Liver (tissue), 8 donors: ENCODE measurements at regions not wholly inside any gene's neighbourhood (a gene's known extent, or its start where the extent isn't known, plus 50 kb on each side); places are given as distances from the start of the nearest gene placed in this dataset.

Experiments used
- DNase-seq: peaks from one replicate; pipeline ENCODE4 v3.0.0-alpha.2; 2017; ENCODE audit warnings: low spot score
- H3K27ac ChIP-seq, 2 donors: one replicate each; pipeline ENCODE4 v1.7.0; 2013; ENCODE audit warnings: inconsistent platforms in 2 of 2, low read length in 2 of 2, control low read depth in 1 of 2, low read depth in 1 of 2, mild to moderate bottlenecking in 1 of 2
- H3K27me3 ChIP-seq, 4 donors: one replicate each; pipeline versions ENCODE4 v1.6.1 to v1.7.0; 2013; ENCODE audit warnings: low read length in 3 of 4, inconsistent platforms in 1 of 4, mild to moderate bottlenecking in 1 of 4, moderate library complexity in 1 of 4; ENCODE audit not compliant: control insufficient read depth in 4 of 4, insufficient read depth in 4 of 4
- H3K36me3 ChIP-seq, 4 donors: one replicate each; pipeline versions ENCODE4 v1.6.1 to v1.7.0; 2013; ENCODE audit warnings: low read length in 3 of 4, mild to moderate bottlenecking in 3 of 4, low read depth in 1 of 4, moderate library complexity in 1 of 4; ENCODE audit not compliant: control insufficient read depth in 4 of 4, insufficient read depth in 3 of 4
- H3K4me1 ChIP-seq, 4 donors: one replicate each; pipeline versions ENCODE4 v1.6.1 to v1.7.0; 2013; ENCODE audit warnings: low read length in 3 of 4, mild to moderate bottlenecking in 3 of 4, moderate library complexity in 1 of 4; ENCODE audit not compliant: control insufficient read depth in 4 of 4, insufficient read depth in 4 of 4
- H3K4me3 ChIP-seq, 3 donors: one replicate each; pipeline versions ENCODE4 v1.6.1 to v1.7.0; 2013; ENCODE audit warnings: low read length in 3 of 3, control low read depth in 1 of 3, low read depth in 1 of 3, mild to moderate bottlenecking in 1 of 3
- H3K9ac ChIP-seq, 2 donors: one replicate each; pipeline ENCODE4 v1.7.0; 2013; ENCODE audit warnings: low read length in 2 of 2, mild to moderate bottlenecking in 2 of 2, moderate library complexity in 2 of 2, control low read depth in 1 of 2, low read depth in 1 of 2
- H3K9me3 ChIP-seq, 4 donors: one replicate each; pipeline versions ENCODE4 v1.6.1 to v1.7.0; 2013; ENCODE audit warnings: low read length in 3 of 4; ENCODE audit not compliant: control insufficient read depth in 4 of 4
- EGR1 ChIP-seq, 2 donors: IDR thresholded peaks; 2 replicates each; pipeline ENCODE4 v1.6.1; 2016 to 2018; ENCODE audit warnings: antibody characterized with exemption in 2 of 2, low read depth in 2 of 2
- FOXA1 ChIP-seq: IDR thresholded peaks from 2 replicates; pipeline ENCODE4 v1.6.1; 2016; ENCODE audit warnings: antibody characterized with exemption
- FOXA2 ChIP-seq: IDR thresholded peaks from 2 replicates; pipeline ENCODE4 v1.6.1; 2016; ENCODE audit warnings: antibody characterized with exemption
- GABPA ChIP-seq, 2 donors: IDR thresholded peaks in 1 of 2; conservative IDR thresholded peaks in 1 of 2; 2 replicates each; pipeline ENCODE4 v1.6.1; 2016; ENCODE audit warnings: antibody characterized with exemption in 2 of 2, mild to moderate bottlenecking in 1 of 2, moderate library complexity in 1 of 2
- HNF4A ChIP-seq, 2 donors: conservative IDR thresholded peaks; 2 replicates each; pipeline ENCODE4 v1.6.1; 2016; ENCODE audit warnings: antibody characterized with exemption in 2 of 2, mild to moderate bottlenecking in 2 of 2
- HNF4G ChIP-seq: IDR thresholded peaks from 2 replicates; pipeline ENCODE4 v1.6.1; 2016; ENCODE audit warnings: antibody characterized with exemption
- JUND ChIP-seq, 2 donors: IDR thresholded peaks; 2 replicates each; pipeline ENCODE4 v1.6.1; 2016; ENCODE audit warnings: antibody characterized with exemption in 2 of 2
- NR2F2 ChIP-seq: IDR thresholded peaks from 2 replicates; pipeline ENCODE4 v1.6.1; 2016; ENCODE audit warnings: antibody characterized with exemption
- RAD21 ChIP-seq, 2 donors: IDR thresholded peaks; 2 replicates each; pipeline ENCODE4 v1.6.1; 2016; ENCODE audit warnings: antibody characterized with exemption in 2 of 2, mild to moderate bottlenecking in 2 of 2
- RXRA ChIP-seq, 2 donors: IDR thresholded peaks; 2 replicates each; pipeline ENCODE4 v1.6.1; 2017 to 2018; ENCODE audit warnings: antibody characterized with exemption in 2 of 2, mild to moderate bottlenecking in 1 of 2
- SP1 ChIP-seq: IDR thresholded peaks from 2 replicates; pipeline ENCODE4 v1.6.1; 2018; ENCODE audit warnings: antibody characterized with exemption, mild to moderate bottlenecking
- TAF1 ChIP-seq: conservative IDR thresholded peaks from 2 replicates; pipeline ENCODE4 v1.6.1; 2016; ENCODE audit warnings: antibody characterized with exemption, mild to moderate bottlenecking
- YY1 ChIP-seq: IDR thresholded peaks from 2 replicates; pipeline ENCODE4 v1.6.1; 2016; ENCODE audit warnings: antibody characterized with exemption, mild to moderate bottlenecking
- WGBS: extraction: QIAGEN DNeasy Blood & Tissue Kit; methylation state at CpG from one replicate; pipeline ENCODE4 v1.1.7; 2013; 5-methylcytosine and 5-hydroxymethylcytosine counted together
- TF ChIP-seq, protein P1 (sequence below): IDR thresholded peaks from 2 replicates; pipeline ENCODE4 v1.6.1; 2016; ENCODE audit warnings: antibody characterized with exemption, mild to moderate bottlenecking
- TF ChIP-seq, protein P2 (sequence below): IDR thresholded peaks from 2 replicates; pipeline ENCODE4 v1.6.1; 2016; ENCODE audit warnings: antibody characterized with exemption
- TF ChIP-seq, protein P3 (sequence below): IDR thresholded peaks from 2 replicates; pipeline ENCODE4 v1.6.1; 2016; ENCODE audit warnings: antibody characterized with exemption
- TF ChIP-seq, protein P4 (sequence below): fragments of 150-350 bp; IDR thresholded peaks from 2 replicates; pipeline ENCODE4 v1.5.1; 2017; ENCODE audit warnings: improper control_type of control experiment, low read depth, low read length; ENCODE audit not compliant: missing input control
- TF ChIP-seq, protein P5 (sequence below): IDR thresholded peaks from 2 replicates; pipeline ENCODE4 v1.6.1; 2016; ENCODE audit warnings: antibody characterized with exemption
- donor health status: healthy.
- donor health status: healthy.
- donor health status: healthy.
- donor health status: healthy.
- donor health status: healthy.

DNA sequence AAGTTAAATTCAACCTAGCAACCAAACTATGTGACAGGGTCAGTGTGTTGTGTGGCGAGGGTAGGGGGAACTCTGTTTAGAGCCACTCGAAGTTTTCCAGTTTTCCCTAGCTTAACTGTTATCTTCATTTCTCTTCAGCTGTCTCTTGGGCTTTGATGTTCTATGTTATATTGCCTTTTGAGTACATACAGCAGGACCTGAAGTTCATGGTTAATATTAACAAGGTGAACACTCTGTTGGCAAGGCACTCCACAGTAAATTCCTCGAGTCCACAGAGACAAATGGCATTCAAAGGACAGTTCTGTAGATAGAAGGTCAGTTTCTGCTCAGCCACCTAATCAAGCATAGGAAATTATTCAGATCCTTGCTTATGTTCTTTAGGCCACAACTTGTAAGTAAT is 147.9 kb upstream of the DPH6 start:
- no peak overlapping the region for H3K9ac ChIP-seq
- DNase-seq = no peak
- H3K9me3 ChIP-seq = no peaks in the 10 kb centered on the region
- no peak overlapping the region for H3K27ac ChIP-seq
- TF ChIP-seq HNF4G (no peak), YY1 (no peak), FOXA2 (no peak), FOXA1 (peak; percentile 35), RAD21 (IDR thresholded peaks at IDR 0.05) (peak; percentile 17 to 35), EGR1 (IDR thresholded peaks at IDR 0.05; ENCODE audit: low read depth in 2 of 2) (no peak), NR2F2 (no peak), GABPA (IDR thresholded peaks at IDR 0.05 in 1 of 2, conservative IDR thresholded peaks at IDR 0.05 in 1 of 2) (no peak), RXRA (IDR thresholded peaks at IDR 0.05) (peak in 1 of 2 donors; percentile 34), HNF4A (conservative IDR thresholded peaks at IDR 0.05) (peak in 1 of 2 donors; percentile 41), TAF1 (no peak), JUND (IDR thresholded peaks at IDR 0.05) (no peak), SP1 (no peak)
- TF ChIP-seq, protein P1, sequence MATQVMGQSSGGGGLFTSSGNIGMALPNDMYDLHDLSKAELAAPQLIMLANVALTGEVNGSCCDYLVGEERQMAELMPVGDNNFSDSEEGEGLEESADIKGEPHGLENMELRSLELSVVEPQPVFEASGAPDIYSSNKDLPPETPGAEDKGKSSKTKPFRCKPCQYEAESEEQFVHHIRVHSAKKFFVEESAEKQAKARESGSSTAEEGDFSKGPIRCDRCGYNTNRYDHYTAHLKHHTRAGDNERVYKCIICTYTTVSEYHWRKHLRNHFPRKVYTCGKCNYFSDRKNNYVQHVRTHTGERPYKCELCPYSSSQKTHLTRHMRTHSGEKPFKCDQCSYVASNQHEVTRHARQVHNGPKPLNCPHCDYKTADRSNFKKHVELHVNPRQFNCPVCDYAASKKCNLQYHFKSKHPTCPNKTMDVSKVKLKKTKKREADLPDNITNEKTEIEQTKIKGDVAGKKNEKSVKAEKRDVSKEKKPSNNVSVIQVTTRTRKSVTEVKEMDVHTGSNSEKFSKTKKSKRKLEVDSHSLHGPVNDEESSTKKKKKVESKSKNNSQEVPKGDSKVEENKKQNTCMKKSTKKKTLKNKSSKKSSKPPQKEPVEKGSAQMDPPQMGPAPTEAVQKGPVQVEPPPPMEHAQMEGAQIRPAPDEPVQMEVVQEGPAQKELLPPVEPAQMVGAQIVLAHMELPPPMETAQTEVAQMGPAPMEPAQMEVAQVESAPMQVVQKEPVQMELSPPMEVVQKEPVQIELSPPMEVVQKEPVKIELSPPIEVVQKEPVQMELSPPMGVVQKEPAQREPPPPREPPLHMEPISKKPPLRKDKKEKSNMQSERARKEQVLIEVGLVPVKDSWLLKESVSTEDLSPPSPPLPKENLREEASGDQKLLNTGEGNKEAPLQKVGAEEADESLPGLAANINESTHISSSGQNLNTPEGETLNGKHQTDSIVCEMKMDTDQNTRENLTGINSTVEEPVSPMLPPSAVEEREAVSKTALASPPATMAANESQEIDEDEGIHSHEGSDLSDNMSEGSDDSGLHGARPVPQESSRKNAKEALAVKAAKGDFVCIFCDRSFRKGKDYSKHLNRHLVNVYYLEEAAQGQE = peak; percentile 18
- TF ChIP-seq, protein P2, sequence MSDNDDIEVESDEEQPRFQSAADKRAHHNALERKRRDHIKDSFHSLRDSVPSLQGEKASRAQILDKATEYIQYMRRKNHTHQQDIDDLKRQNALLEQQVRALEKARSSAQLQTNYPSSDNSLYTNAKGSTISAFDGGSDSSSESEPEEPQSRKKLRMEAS = no peak
- TF ChIP-seq, protein P3, sequence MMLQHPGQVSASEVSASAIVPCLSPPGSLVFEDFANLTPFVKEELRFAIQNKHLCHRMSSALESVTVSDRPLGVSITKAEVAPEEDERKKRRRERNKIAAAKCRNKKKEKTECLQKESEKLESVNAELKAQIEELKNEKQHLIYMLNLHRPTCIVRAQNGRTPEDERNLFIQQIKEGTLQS = no peak
- TF ChIP-seq, protein P4, sequence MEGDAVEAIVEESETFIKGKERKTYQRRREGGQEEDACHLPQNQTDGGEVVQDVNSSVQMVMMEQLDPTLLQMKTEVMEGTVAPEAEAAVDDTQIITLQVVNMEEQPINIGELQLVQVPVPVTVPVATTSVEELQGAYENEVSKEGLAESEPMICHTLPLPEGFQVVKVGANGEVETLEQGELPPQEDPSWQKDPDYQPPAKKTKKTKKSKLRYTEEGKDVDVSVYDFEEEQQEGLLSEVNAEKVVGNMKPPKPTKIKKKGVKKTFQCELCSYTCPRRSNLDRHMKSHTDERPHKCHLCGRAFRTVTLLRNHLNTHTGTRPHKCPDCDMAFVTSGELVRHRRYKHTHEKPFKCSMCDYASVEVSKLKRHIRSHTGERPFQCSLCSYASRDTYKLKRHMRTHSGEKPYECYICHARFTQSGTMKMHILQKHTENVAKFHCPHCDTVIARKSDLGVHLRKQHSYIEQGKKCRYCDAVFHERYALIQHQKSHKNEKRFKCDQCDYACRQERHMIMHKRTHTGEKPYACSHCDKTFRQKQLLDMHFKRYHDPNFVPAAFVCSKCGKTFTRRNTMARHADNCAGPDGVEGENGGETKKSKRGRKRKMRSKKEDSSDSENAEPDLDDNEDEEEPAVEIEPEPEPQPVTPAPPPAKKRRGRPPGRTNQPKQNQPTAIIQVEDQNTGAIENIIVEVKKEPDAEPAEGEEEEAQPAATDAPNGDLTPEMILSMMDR = no peak
- TF ChIP-seq, protein P5, sequence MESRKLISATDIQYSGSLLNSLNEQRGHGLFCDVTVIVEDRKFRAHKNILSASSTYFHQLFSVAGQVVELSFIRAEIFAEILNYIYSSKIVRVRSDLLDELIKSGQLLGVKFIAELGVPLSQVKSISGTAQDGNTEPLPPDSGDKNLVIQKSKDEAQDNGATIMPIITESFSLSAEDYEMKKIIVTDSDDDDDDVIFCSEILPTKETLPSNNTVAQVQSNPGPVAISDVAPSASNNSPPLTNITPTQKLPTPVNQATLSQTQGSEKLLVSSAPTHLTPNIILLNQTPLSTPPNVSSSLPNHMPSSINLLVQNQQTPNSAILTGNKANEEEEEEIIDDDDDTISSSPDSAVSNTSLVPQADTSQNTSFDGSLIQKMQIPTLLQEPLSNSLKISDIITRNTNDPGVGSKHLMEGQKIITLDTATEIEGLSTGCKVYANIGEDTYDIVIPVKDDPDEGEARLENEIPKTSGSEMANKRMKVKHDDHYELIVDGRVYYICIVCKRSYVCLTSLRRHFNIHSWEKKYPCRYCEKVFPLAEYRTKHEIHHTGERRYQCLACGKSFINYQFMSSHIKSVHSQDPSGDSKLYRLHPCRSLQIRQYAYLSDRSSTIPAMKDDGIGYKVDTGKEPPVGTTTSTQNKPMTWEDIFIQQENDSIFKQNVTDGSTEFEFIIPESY = no peak
- no peaks in the 10 kb centered on the region for H3K27me3 ChIP-seq
- H3K4me3 ChIP-seq = no peak overlapping the region
- no peaks in the 10 kb centered on the region for H3K36me3 ChIP-seq
- 31% methylated on average over 3 of the region's 3 CpGs for WGBS
- peaks cover 1 to 20% (median 10%) of the 10 kb centered on the region in 4 donors for H3K4me1 ChIP-seq
